ENCODE measurements at regions not wholly inside any gene's neighbourhood (a gene's known extent, or its start where the extent isn't known, plus 50 kb on each side); places are given as distances from the start of the nearest gene placed in this dataset.

GRCh38 chr20:6925744-6926278, 158.3 kb downstream of the BMP2 start:
- FAIRE-seq: no peak
- DNase-seq (ENCODE audit: insufficient read length, low spot score): no peak
- no peak for TF ChIP-seq SPI1 (IDR thresholded peaks at IDR 0.05; ENCODE audit: low read depth, low read length)
- TF ChIP-seq POU2F2 (IDR thresholded peaks at IDR 0.05; ENCODE audit: low read depth, low read length): no peak
- TF ChIP-seq POLR2AphosphoS5 (IDR thresholded peaks at IDR 0.05; ENCODE audit: low read depth, low read length): no peak
- TF ChIP-seq TAF1 (IDR thresholded peaks at IDR 0.05; ENCODE audit: low read depth, low read length): no peak
- no peak for TF ChIP-seq POLR2A (IDR thresholded peaks at IDR 0.05; ENCODE audit: low read depth, low read length)
- TF ChIP-seq PAX5 (IDR thresholded peaks at IDR 0.05; ENCODE audit: insufficient read depth, low read length, severe bottlenecking): no peak

- TF ChIP-seq POU2F2 (IDR thresholded peaks at IDR 0.05; ENCODE audit: low read depth, low read length) (no peak), POLR2A (IDR thresholded peaks at IDR 0.05; ENCODE audit: low read depth, low read length) (no peak), POLR2AphosphoS5 (IDR thresholded peaks at IDR 0.05; ENCODE audit: low read depth, low read length) (no peak), TAF1 (IDR thresholded peaks at IDR 0.05; ENCODE audit: low read depth, low read length) (no peak), PAX5 (IDR thresholded peaks at IDR 0.05; ENCODE audit: insufficient read depth, low read length, severe bottlenecking) (no peak), SPI1 (IDR thresholded peaks at IDR 0.05; ENCODE audit: low read depth, low read length) (no peak)
- FAIRE-seq: no peak
- DNase-seq (ENCODE audit: insufficient read length, low spot score): no peak
Observed at GRCh38 chr20:6940048-6940447, 172.6 kb downstream of the BMP2 start.

- no peak for FAIRE-seq
- TF ChIP-seq POU2F2 (IDR thresholded peaks at IDR 0.05; ENCODE audit: low read depth, low read length) (no peak), POLR2A (IDR thresholded peaks at IDR 0.05; ENCODE audit: low read depth, low read length) (no peak), SPI1 (IDR thresholded peaks at IDR 0.05; ENCODE audit: low read depth, low read length) (no peak), TAF1 (IDR thresholded peaks at IDR 0.05; ENCODE audit: low read depth, low read length) (no peak), POLR2AphosphoS5 (IDR thresholded peaks at IDR 0.05; ENCODE audit: low read depth, low read length) (no peak)
Observed at GRCh38 chr20:6940876-6941275, 173.4 kb downstream of the BMP2 start.

GRCh38 chr20:6941571-6941970, 174.1 kb downstream of the BMP2 start:
- no peak for FAIRE-seq
- TF ChIP-seq POLR2A (IDR thresholded peaks at IDR 0.05; ENCODE audit: low read depth, low read length) (no peak), POU2F2 (IDR thresholded peaks at IDR 0.05; ENCODE audit: low read depth, low read length) (no peak), POLR2AphosphoS5 (IDR thresholded peaks at IDR 0.05; ENCODE audit: low read depth, low read length) (no peak)

More at GRCh38 chr20:6940876-6941275, 173.4 kb downstream of the BMP2 start:
- no peak for DNase-seq (ENCODE audit: insufficient read length, low spot score)

GRCh38 chr20:6942266-6942665, 174.8 kb downstream of the BMP2 start:
- DNase-seq (ENCODE audit: insufficient read length, low spot score) (no peak), FAIRE-seq (no peak)
- TF ChIP-seq PAX5 (IDR thresholded peaks at IDR 0.05; ENCODE audit: insufficient read depth, low read length, severe bottlenecking): no peak
- no peak for TF ChIP-seq POLR2AphosphoS5 (IDR thresholded peaks at IDR 0.05; ENCODE audit: low read depth, low read length)
- no peak for TF ChIP-seq TAF1 (IDR thresholded peaks at IDR 0.05; ENCODE audit: low read depth, low read length)
- no peak for TF ChIP-seq SPI1 (IDR thresholded peaks at IDR 0.05; ENCODE audit: low read depth, low read length)
- TF ChIP-seq POLR2A (IDR thresholded peaks at IDR 0.05; ENCODE audit: low read depth, low read length): no peak
- no peak for TF ChIP-seq POU2F2 (IDR thresholded peaks at IDR 0.05; ENCODE audit: low read depth, low read length)

More at GRCh38 chr20:6941571-6941970, 174.1 kb downstream of the BMP2 start:
- DNase-seq (ENCODE audit: insufficient read length, low spot score): no peak

GRCh38 chr20:6944292-6944691, 176.8 kb downstream of the BMP2 start:
- FAIRE-seq: no peak
- TF ChIP-seq PAX5 (IDR thresholded peaks at IDR 0.05; ENCODE audit: insufficient read depth, low read length, severe bottlenecking) (no peak), POLR2A (IDR thresholded peaks at IDR 0.05; ENCODE audit: low read depth, low read length) (no peak), TAF1 (IDR thresholded peaks at IDR 0.05; ENCODE audit: low read depth, low read length) (no peak), POLR2AphosphoS5 (IDR thresholded peaks at IDR 0.05; ENCODE audit: low read depth, low read length) (no peak), POU2F2 (IDR thresholded peaks at IDR 0.05; ENCODE audit: low read depth, low read length) (no peak), SPI1 (IDR thresholded peaks at IDR 0.05; ENCODE audit: low read depth, low read length) (no peak)
- DNase-seq (ENCODE audit: insufficient read length, low spot score): no peak

- TF ChIP-seq PAX5 (IDR thresholded peaks at IDR 0.05; ENCODE audit: insufficient read depth, low read length, severe bottlenecking): no peak
- TF ChIP-seq POLR2A (IDR thresholded peaks at IDR 0.05; ENCODE audit: low read depth, low read length): no peak
- no peak for TF ChIP-seq POLR2AphosphoS5 (IDR thresholded peaks at IDR 0.05; ENCODE audit: low read depth, low read length)
- TF ChIP-seq TAF1 (IDR thresholded peaks at IDR 0.05; ENCODE audit: low read depth, low read length): no peak
- TF ChIP-seq POU2F2 (IDR thresholded peaks at IDR 0.05; ENCODE audit: low read depth, low read length): no peak
- TF ChIP-seq SPI1 (IDR thresholded peaks at IDR 0.05; ENCODE audit: low read depth, low read length): no peak
- FAIRE-seq (no peak), DNase-seq (ENCODE audit: insufficient read length, low spot score) (no peak)
Observed at GRCh38 chr20:6953611-6954010, 186.1 kb downstream of the BMP2 start.

- DNase-seq (ENCODE audit: insufficient read length, low spot score): no peak
- no peak for TF ChIP-seq PAX5 (IDR thresholded peaks at IDR 0.05; ENCODE audit: insufficient read depth, low read length, severe bottlenecking)
- no peak for TF ChIP-seq POLR2A (IDR thresholded peaks at IDR 0.05; ENCODE audit: low read depth, low read length)
- TF ChIP-seq POU2F2 (IDR thresholded peaks at IDR 0.05; ENCODE audit: low read depth, low read length): no peak
- TF ChIP-seq POLR2AphosphoS5 (IDR thresholded peaks at IDR 0.05; ENCODE audit: low read depth, low read length): no peak
- no peak for TF ChIP-seq TAF1 (IDR thresholded peaks at IDR 0.05; ENCODE audit: low read depth, low read length)
- TF ChIP-seq SPI1 (IDR thresholded peaks at IDR 0.05; ENCODE audit: low read depth, low read length): no peak
- no peak for FAIRE-seq
Observed at GRCh38 chr20:6954219-6954618, 186.7 kb downstream of the BMP2 start.

GRCh38 chr20:6956056-6956455, 188.6 kb downstream of the BMP2 start:
- FAIRE-seq (no peak), DNase-seq (ENCODE audit: insufficient read length, low spot score) (no peak)
- TF ChIP-seq SPI1 (IDR thresholded peaks at IDR 0.05; ENCODE audit: low read depth, low read length): no peak
- no peak for TF ChIP-seq POU2F2 (IDR thresholded peaks at IDR 0.05; ENCODE audit: low read depth, low read length)
- no peak for TF ChIP-seq TAF1 (IDR thresholded peaks at IDR 0.05; ENCODE audit: low read depth, low read length)
- TF ChIP-seq POLR2A (IDR thresholded peaks at IDR 0.05; ENCODE audit: low read depth, low read length): no peak
- TF ChIP-seq POLR2AphosphoS5 (IDR thresholded peaks at IDR 0.05; ENCODE audit: low read depth, low read length): no peak
- TF ChIP-seq PAX5 (IDR thresholded peaks at IDR 0.05; ENCODE audit: insufficient read depth, low read length, severe bottlenecking): no peak

- no peak for DNase-seq (ENCODE audit: insufficient read length, low spot score)
- TF ChIP-seq POLR2A (IDR thresholded peaks at IDR 0.05; ENCODE audit: low read depth, low read length) (no peak), POU2F2 (IDR thresholded peaks at IDR 0.05; ENCODE audit: low read depth, low read length) (no peak), PAX5 (IDR thresholded peaks at IDR 0.05; ENCODE audit: insufficient read depth, low read length, severe bottlenecking) (no peak), POLR2AphosphoS5 (IDR thresholded peaks at IDR 0.05; ENCODE audit: low read depth, low read length) (no peak), TAF1 (IDR thresholded peaks at IDR 0.05; ENCODE audit: low read depth, low read length) (no peak), SPI1 (IDR thresholded peaks at IDR 0.05; ENCODE audit: low read depth, low read length) (no peak)
- no peak for FAIRE-seq
Observed at GRCh38 chr20:6956574-6956973, 189.1 kb downstream of the BMP2 start.

All from GM12891 (cell line).